Spleen (tissue), 11 donors: ENCODE measurements at regions not wholly inside any gene's neighbourhood (a gene's known extent, or its start where the extent isn't known, plus 50 kb on each side); places are given as distances from the start of the nearest gene placed in this dataset.
A peak's percentile ranks its signal among the peaks of the same experiment; 100 is the strongest.

Source experiments
- DNase-seq: peaks from one replicate; pipeline ENCODE4 v3.0.0-alpha.2; 2020
- H3K27ac ChIP-seq, 8 donors: fragments of 200-600 bp; sonication (generic) in 7 of 8; 1 replicate in 4 of 8; 2 replicates in 4 of 8; pipeline versions ENCODE4 v1.5.0 to v1.8.0; 2016 to 2021; ENCODE audit warnings: inconsistent platforms in 4 of 8, mild to moderate bottlenecking in 4 of 8, moderate library complexity in 1 of 8
- H3K27me3 ChIP-seq, 7 donors: fragments of 200-600 bp; sonication (generic) in 6 of 7; replicated peaks in 1 of 7; 1 replicate in 4 of 7; 2 replicates in 3 of 7; pipeline versions ENCODE4 v1.5.0 to v1.8.0; 2016 to 2021; ENCODE audit warnings: inconsistent platforms in 3 of 7, mild to moderate bottlenecking in 1 of 7
- H3K36me3 ChIP-seq, 6 donors: fragments of 200-600 bp; sonication (generic) in 5 of 6; 1 replicate in 4 of 6; 2 replicates in 2 of 6; pipeline versions ENCODE4 v1.5.0 to v1.8.0; 2016 to 2021; ENCODE audit warnings: inconsistent platforms in 2 of 6
- H3K4me1 ChIP-seq, 6 donors: fragments of 200-600 bp; sonication (generic) in 5 of 6; 1 replicate in 3 of 6; 2 replicates in 3 of 6; pipeline versions ENCODE4 v1.5.0 to v1.8.0; 2016 to 2021; ENCODE audit warnings: inconsistent platforms in 3 of 6
- H3K4me3 ChIP-seq, 8 donors: fragments of 200-600 bp; sonication (generic) in 7 of 8; 1 replicate in 4 of 8; 2 replicates in 4 of 8; pipeline versions ENCODE4 v1.5.0 to v1.8.0; 2016 to 2021; ENCODE audit warnings: inconsistent platforms in 4 of 8, mild to moderate bottlenecking in 4 of 8, moderate library complexity in 2 of 8
- H3K9me3 ChIP-seq, 8 donors: fragments of 200-600 bp; sonication (generic) in 7 of 8; 1 replicate in 4 of 8; 2 replicates in 4 of 8; pipeline versions ENCODE4 v1.5.0 to v1.8.0; 2016 to 2021; ENCODE audit warnings: inconsistent platforms in 4 of 8
- POLR2A ChIP-seq, 3 donors: fragments of 450-650 bp; IDR thresholded peaks; one replicate each; pipeline ENCODE4 v1.5.1; 2017; ENCODE audit warnings: antibody characterized with exemption in 3 of 3, mild to moderate bottlenecking in 1 of 3
- POLR2AphosphoS5 ChIP-seq, 3 donors: sonication (generic); formaldehyde crosslinking; IDR thresholded peaks; one replicate each; pipeline ENCODE4 v1.5.1; 2017; ENCODE audit warnings: antibody characterized with exemption in 3 of 3
- WGBS, 5 donors: extraction: QIAGEN DNeasy Blood & Tissue Kit in 3 of 5; methylation state at CpG; one replicate each; pipeline versions ENCODE4 v1.1.5 to v1.1.7; 2013 to 2018; 5-methylcytosine and 5-hydroxymethylcytosine counted together
- intact Hi-C: fragments of 100-400 bp; cut with DNase I; formaldehyde crosslinking; loops from one replicate; pipeline ENCODE4 v1.15.0; 2023; ENCODE audit warnings: low total_unique reads
- TF ChIP-seq, protein P1 (sequence below), 11 experiments: fragments of 200-600 bp in 7 of 11; fragments of 450-650 bp in 4 of 11; sonication (generic) in 4 of 11; IDR thresholded peaks in 8 of 11; conservative IDR thresholded peaks in 3 of 11; 1 replicate in 7 of 11; 2 replicates in 4 of 11; pipeline versions ENCODE4 v1.4.0 to v1.8.0; 2016 to 2021; ENCODE audit warnings: antibody characterized with exemption in 11 of 11, inconsistent platforms in 4 of 11, mild to moderate bottlenecking in 1 of 11
- donor health status: healthy with polysubstance abuse.
- donor health status: DM: no; HTN: no; CAD: no; lungs with moderate emphysema.
- donor health status: DM: no; HTN: no; CAD: no.
- donor health status: Bipolar disorder and iron deficiency.
- donor health status: healthy.
- donor health status: DM: no; HTN: no; CAD: no.
- donor health status: DM: yes; HTN: yes; CAD: no.

DNA sequence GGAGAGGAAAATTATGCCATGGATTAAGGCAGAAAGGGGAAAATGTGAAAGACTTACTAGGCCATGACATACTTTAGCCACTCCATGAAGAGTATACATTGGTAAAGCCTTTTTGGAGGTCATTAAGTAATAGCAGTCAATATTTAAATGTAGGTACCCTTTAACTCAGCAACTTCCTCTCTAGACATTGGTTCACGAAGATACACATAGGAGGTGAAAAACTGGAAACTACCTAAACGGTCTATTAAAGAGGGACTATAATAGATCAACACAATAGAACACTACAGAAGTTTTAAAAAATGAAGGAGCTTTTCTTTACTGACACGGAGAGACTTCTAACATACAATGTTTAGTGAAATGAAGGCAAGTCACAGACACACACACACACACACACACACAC, 68.2 kb upstream of the BMAL1 start:
- TF ChIP-seq POLR2AphosphoS5 (IDR thresholded peaks at IDR 0.05) (no peak), POLR2A (IDR thresholded peaks at IDR 0.05) (no peak)
- TF ChIP-seq, protein P1, sequence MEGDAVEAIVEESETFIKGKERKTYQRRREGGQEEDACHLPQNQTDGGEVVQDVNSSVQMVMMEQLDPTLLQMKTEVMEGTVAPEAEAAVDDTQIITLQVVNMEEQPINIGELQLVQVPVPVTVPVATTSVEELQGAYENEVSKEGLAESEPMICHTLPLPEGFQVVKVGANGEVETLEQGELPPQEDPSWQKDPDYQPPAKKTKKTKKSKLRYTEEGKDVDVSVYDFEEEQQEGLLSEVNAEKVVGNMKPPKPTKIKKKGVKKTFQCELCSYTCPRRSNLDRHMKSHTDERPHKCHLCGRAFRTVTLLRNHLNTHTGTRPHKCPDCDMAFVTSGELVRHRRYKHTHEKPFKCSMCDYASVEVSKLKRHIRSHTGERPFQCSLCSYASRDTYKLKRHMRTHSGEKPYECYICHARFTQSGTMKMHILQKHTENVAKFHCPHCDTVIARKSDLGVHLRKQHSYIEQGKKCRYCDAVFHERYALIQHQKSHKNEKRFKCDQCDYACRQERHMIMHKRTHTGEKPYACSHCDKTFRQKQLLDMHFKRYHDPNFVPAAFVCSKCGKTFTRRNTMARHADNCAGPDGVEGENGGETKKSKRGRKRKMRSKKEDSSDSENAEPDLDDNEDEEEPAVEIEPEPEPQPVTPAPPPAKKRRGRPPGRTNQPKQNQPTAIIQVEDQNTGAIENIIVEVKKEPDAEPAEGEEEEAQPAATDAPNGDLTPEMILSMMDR (IDR thresholded peaks at IDR 0.05 in 8 of 11, conservative IDR thresholded peaks at IDR 0.05 in 3 of 11) = no peak
- 59 to 79% (median 61%) methylated on average over 3 of the region's 3 CpGs for WGBS, 5 donors
- peaks cover 0 to 31% (median 14%) of the 10 kb centered on the region in 6 donors for H3K4me1 ChIP-seq
- no peak overlapping the region for H3K27ac ChIP-seq
- no peaks in the 10 kb centered on the region for H3K36me3 ChIP-seq
- intact Hi-C loops = no loop called here
- DNase-seq = no peak
- H3K9me3 ChIP-seq = no peaks in the 10 kb centered on the region
- H3K4me3 ChIP-seq = no peak overlapping the region
- H3K27me3 ChIP-seq = peaks cover 0 to 8% (median 0%) of the 10 kb centered on the region in 7 donors

DNA sequence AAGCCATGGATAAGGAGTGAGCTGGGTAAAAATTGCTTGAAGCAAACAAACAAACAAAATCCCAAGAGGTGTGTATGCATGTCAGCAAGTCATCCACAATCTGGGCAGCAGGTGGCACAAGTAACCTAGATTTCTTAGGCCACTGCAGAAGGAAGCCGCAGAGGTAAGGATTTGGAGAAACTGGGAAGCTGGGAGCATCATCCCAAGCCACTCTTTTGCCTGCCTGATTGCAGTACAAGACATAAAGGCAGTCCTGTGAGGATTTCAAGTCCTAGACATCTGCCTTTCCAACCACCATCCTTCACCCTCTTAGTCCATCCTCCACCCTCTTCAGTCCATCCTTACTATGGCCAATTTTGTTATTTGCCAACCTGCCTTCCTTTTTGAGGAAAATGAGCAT, 67.2 kb upstream of the BMAL1 start:
- WGBS, 5 donors = 33 to 58% (median 45%) methylated on average over 1 of the region's 1 CpG
- DNase-seq = no peak
- Histone ChIP-seq H3K36me3 (no peaks in the 10 kb centered on the region), H3K27me3 (peaks cover 0 to 8% (median 0%) of the 10 kb centered on the region in 7 donors), H3K27ac (no peak overlapping the region), H3K4me1 (peaks cover 0 to 26% (median 14%) of the 10 kb centered on the region in 6 donors), H3K9me3 (no peaks in the 10 kb centered on the region), H3K4me3 (no peak overlapping the region)
- TF ChIP-seq, protein P1 (IDR thresholded peaks at IDR 0.05 in 8 of 11, conservative IDR thresholded peaks at IDR 0.05 in 3 of 11) = peak in 9 of 11 experiments; percentile 23 to 60 (median 49)
- TF ChIP-seq POLR2A (IDR thresholded peaks at IDR 0.05) (no peak), POLR2AphosphoS5 (IDR thresholded peaks at IDR 0.05) (no peak)
- intact Hi-C loops = loop anchor here (5.0 kb wide), 1 partner anchor 127 kb away; no protein-coding TSS in a partner anchor

DNA sequence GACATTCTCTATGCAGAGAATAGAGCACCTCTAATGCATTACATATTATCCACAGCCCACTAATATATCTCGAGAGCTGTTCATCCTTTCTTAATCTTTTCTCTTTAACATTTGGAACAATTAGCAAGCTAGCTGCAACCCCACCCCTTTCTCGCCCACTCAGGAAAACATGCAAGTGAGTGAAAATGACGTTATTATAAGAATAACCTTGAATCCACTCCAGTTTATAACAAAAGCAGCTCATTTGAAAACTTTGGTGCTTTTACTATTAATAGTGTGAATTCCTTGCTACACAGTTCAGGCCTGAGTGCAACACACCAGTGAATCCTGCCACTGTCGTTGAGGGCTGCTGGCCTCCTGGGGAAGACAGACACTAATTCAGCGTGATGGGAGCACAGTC, 63.3 kb upstream of the BMAL1 start:
- H3K27me3 ChIP-seq = peaks cover 0 to 17% (median 0%) of the 10 kb centered on the region in 7 donors
- no peak for DNase-seq
- TF ChIP-seq, protein P1 (IDR thresholded peaks at IDR 0.05 in 8 of 11, conservative IDR thresholded peaks at IDR 0.05 in 3 of 11) = no peak
- no peak for TF ChIP-seq POLR2AphosphoS5 (IDR thresholded peaks at IDR 0.05)
- no peak for TF ChIP-seq POLR2A (IDR thresholded peaks at IDR 0.05)
- 52 to 78% (median 72%) methylated on average over 5 of the region's 5 CpGs for WGBS, 5 donors
- no peak overlapping the region for H3K27ac ChIP-seq
- no peak overlapping the region for H3K4me3 ChIP-seq
- peaks cover 0 to 5% (median 0%) of the 10 kb centered on the region in 6 donors for H3K4me1 ChIP-seq
- no peaks in the 10 kb centered on the region for H3K9me3 ChIP-seq
- intact Hi-C loops = loop anchor here (5.0 kb wide), 1 partner anchor 123 kb away; no protein-coding TSS in a partner anchor
- no peaks in the 10 kb centered on the region for H3K36me3 ChIP-seq

DNA sequence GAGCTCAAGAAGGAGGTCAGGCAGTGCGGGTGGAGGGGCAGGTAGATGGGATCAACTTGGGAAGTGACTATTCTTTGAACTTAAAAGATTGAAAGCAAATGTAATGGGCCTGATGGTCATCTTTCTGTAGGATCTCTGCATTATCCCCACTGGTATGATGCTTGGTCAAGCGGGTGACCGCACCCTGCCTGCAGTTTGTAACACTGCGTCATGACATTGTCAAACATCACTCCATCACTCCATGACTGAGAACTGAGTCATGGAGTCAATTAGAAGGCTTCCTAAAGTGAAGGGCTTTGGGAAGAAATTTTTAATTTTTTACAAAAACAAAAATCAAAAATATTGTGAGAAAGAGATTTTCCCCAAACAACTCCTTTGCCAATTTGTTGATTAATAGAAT, 62.4 kb upstream of the BMAL1 start:
- H3K4me1 ChIP-seq = peaks cover 0 to 5% (median 0%) of the 10 kb centered on the region in 6 donors
- WGBS, 5 donors = 93 to 100% (median 99%) methylated on average over 4 of the region's 4 CpGs
- intact Hi-C loops = no loop called here
- no peak for DNase-seq
- no peak for TF ChIP-seq POLR2AphosphoS5 (IDR thresholded peaks at IDR 0.05)
- TF ChIP-seq POLR2A (IDR thresholded peaks at IDR 0.05) = no peak
- TF ChIP-seq, protein P1 (IDR thresholded peaks at IDR 0.05 in 8 of 11, conservative IDR thresholded peaks at IDR 0.05 in 3 of 11) = no peak
- no peak overlapping the region for H3K4me3 ChIP-seq
- H3K27ac ChIP-seq = no peak overlapping the region
- no peaks in the 10 kb centered on the region for H3K36me3 ChIP-seq
- H3K27me3 ChIP-seq = peaks cover 0 to 17% (median 0%) of the 10 kb centered on the region in 7 donors
- no peaks in the 10 kb centered on the region for H3K9me3 ChIP-seq
